ENCODE measurements at regions not wholly inside any gene's neighbourhood (a gene's known extent, or its start where the extent isn't known, plus 50 kb on each side); places are given as distances from the start of the nearest gene placed in this dataset.

GRCh38 chr16:86921289-86921688, 342.9 kb downstream of the FOXL1 start:
- no peak for TF ChIP-seq TAF1 (IDR thresholded peaks at IDR 0.05; ENCODE audit: borderline replicate concordance, low read depth, low read length)
- TF ChIP-seq POLR2AphosphoS5 (IDR thresholded peaks at IDR 0.05; ENCODE audit: low read depth, low read length) = no peak
- no peak for TF ChIP-seq POLR2A (IDR thresholded peaks at IDR 0.05; ENCODE audit: low read depth, low read length)
- FAIRE-seq (no peak), DNase-seq (ENCODE audit: insufficient read length) (no peak)

GRCh38 chr16:86922311-86922710, 344.0 kb downstream of the FOXL1 start:
- FAIRE-seq (no peak), DNase-seq (ENCODE audit: insufficient read length) (no peak)
- TF ChIP-seq POLR2A (IDR thresholded peaks at IDR 0.05; ENCODE audit: low read depth, low read length) (no peak), POLR2AphosphoS5 (IDR thresholded peaks at IDR 0.05; ENCODE audit: low read depth, low read length) (no peak), TAF1 (IDR thresholded peaks at IDR 0.05; ENCODE audit: borderline replicate concordance, low read depth, low read length) (no peak)

- FAIRE-seq (no peak), DNase-seq (ENCODE audit: insufficient read length) (no peak)
- TF ChIP-seq POLR2A (IDR thresholded peaks at IDR 0.05; ENCODE audit: low read depth, low read length) (no peak), POLR2AphosphoS5 (IDR thresholded peaks at IDR 0.05; ENCODE audit: low read depth, low read length) (no peak), TAF1 (IDR thresholded peaks at IDR 0.05; ENCODE audit: borderline replicate concordance, low read depth, low read length) (no peak)
Observed at GRCh38 chr16:86923656-86924055, 345.3 kb downstream of the FOXL1 start.

- FAIRE-seq (no peak), DNase-seq (ENCODE audit: insufficient read length) (no peak)
- TF ChIP-seq TAF1 (IDR thresholded peaks at IDR 0.05; ENCODE audit: borderline replicate concordance, low read depth, low read length) (no peak), POLR2AphosphoS5 (IDR thresholded peaks at IDR 0.05; ENCODE audit: low read depth, low read length) (no peak)
Observed at GRCh38 chr16:86924537-86924936, 346.2 kb downstream of the FOXL1 start.

- FAIRE-seq (no peak), DNase-seq (ENCODE audit: insufficient read length) (no peak)
- TF ChIP-seq TAF1 (IDR thresholded peaks at IDR 0.05; ENCODE audit: borderline replicate concordance, low read depth, low read length) (no peak), POLR2A (IDR thresholded peaks at IDR 0.05; ENCODE audit: low read depth, low read length) (no peak), POLR2AphosphoS5 (IDR thresholded peaks at IDR 0.05; ENCODE audit: low read depth, low read length) (no peak)
Observed at GRCh38 chr16:86925067-86925791, 346.9 kb downstream of the FOXL1 start.

GRCh38 chr16:86926181-86927094, 348.1 kb downstream of the FOXL1 start:
- FAIRE-seq (no peak), DNase-seq (ENCODE audit: insufficient read length) (no peak)
- TF ChIP-seq POLR2A (IDR thresholded peaks at IDR 0.05; ENCODE audit: low read depth, low read length) (no peak), TAF1 (IDR thresholded peaks at IDR 0.05; ENCODE audit: borderline replicate concordance, low read depth, low read length) (no peak), POLR2AphosphoS5 (IDR thresholded peaks at IDR 0.05; ENCODE audit: low read depth, low read length) (no peak)

GRCh38 chr16:86927699-86928098, 349.4 kb downstream of the FOXL1 start:
- TF ChIP-seq TAF1 (IDR thresholded peaks at IDR 0.05; ENCODE audit: borderline replicate concordance, low read depth, low read length) (no peak), POLR2AphosphoS5 (IDR thresholded peaks at IDR 0.05; ENCODE audit: low read depth, low read length) (no peak), POLR2A (IDR thresholded peaks at IDR 0.05; ENCODE audit: low read depth, low read length) (no peak)
- DNase-seq (ENCODE audit: insufficient read length) (no peak), FAIRE-seq (no peak)

- TF ChIP-seq POLR2AphosphoS5 (IDR thresholded peaks at IDR 0.05; ENCODE audit: low read depth, low read length) (no peak), TAF1 (IDR thresholded peaks at IDR 0.05; ENCODE audit: borderline replicate concordance, low read depth, low read length) (no peak), POLR2A (IDR thresholded peaks at IDR 0.05; ENCODE audit: low read depth, low read length) (no peak)
- FAIRE-seq (no peak), DNase-seq (ENCODE audit: insufficient read length) (no peak)
Observed at GRCh38 chr16:86928523-86929011, 350.2 kb downstream of the FOXL1 start.

GRCh38 chr16:86929057-86929871, 350.9 kb downstream of the FOXL1 start:
- no peak for TF ChIP-seq TAF1 (IDR thresholded peaks at IDR 0.05; ENCODE audit: borderline replicate concordance, low read depth, low read length)
- no peak for TF ChIP-seq POLR2AphosphoS5 (IDR thresholded peaks at IDR 0.05; ENCODE audit: low read depth, low read length)
- no peak for TF ChIP-seq POLR2A (IDR thresholded peaks at IDR 0.05; ENCODE audit: low read depth, low read length)
- no peak for DNase-seq (ENCODE audit: insufficient read length)
- no peak for FAIRE-seq

- no peak for FAIRE-seq
- TF ChIP-seq TAF1 (IDR thresholded peaks at IDR 0.05; ENCODE audit: borderline replicate concordance, low read depth, low read length) (no peak), POLR2AphosphoS5 (IDR thresholded peaks at IDR 0.05; ENCODE audit: low read depth, low read length) (no peak), POLR2A (IDR thresholded peaks at IDR 0.05; ENCODE audit: low read depth, low read length) (no peak)
- DNase-seq (ENCODE audit: insufficient read length) = no peak
Observed at GRCh38 chr16:86930001-86930400, 351.7 kb downstream of the FOXL1 start.

Measured in GM12892 (cell line).